Inferior parietal cortex (tissue), 1 donor: ENCODE measurements at regions not wholly inside any gene's neighbourhood (a gene's known extent, or its start where the extent isn't known, plus 50 kb on each side); places are given as distances from the start of the nearest gene placed in this dataset.
"Not testable (repeated sequence)": the region's sequence is repeated elsewhere in the genome, so short reads cannot be mapped to it uniquely, and the experiment has no call there.

Experiments
- DNase-seq: peaks from one replicate; pipeline ENCODE4 v3.0.0-alpha.2; 2016; ENCODE audit errors: extremely low spot score

DNA sequence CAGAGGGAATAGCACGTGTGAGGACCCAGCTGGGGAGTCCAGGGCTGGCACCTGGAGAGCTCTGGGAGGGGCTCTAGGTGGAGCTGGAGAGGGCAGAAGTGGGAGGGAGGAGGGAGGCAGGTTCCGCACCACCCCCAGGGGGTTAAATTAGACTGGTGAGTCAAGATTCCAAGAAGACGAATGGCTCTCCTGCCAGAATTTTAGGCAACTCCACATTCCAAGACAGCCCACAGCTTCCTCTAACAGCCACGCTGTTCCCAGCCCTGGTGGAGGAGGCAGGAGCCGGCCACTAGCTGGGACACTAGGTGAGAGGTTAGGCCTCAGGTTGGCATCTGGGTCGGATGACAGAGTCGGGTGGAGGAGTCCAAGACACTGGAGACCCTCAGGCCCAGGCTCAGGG lies 60.2 kb downstream of the TFAP2C start:
- no peak for DNase-seq

DNA sequence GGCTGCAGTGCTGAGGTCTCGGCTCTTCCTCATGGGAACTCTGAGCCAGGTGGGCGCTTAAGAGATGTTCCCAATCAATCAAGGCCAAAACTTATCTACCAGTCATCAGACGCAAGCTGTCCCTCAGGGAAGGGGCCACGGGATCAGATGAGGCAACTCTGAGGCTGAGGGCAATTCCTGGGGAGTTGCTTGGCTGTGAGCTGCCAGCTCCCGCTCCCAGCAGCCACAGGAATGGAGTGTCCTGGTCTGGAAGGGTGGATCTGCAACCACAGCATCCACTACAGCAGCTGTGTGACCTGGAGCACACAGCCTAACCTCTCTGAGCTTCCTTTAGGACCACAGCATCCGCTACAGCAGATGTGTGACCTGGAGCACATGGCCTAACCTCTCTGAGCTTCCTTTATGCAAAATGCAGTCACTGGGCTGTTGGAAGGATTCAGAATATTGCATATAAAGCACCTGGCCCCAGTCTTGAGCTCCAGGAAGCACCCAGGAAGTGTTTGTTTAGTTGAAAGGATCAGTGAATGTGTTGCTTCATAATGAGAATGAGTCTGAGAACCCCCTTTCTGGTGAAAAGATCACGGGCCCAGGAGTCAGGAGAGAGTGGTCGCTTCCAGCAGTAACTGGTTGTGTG lies 60.9 kb downstream of the TFAP2C start:
- no peak for DNase-seq

DNA sequence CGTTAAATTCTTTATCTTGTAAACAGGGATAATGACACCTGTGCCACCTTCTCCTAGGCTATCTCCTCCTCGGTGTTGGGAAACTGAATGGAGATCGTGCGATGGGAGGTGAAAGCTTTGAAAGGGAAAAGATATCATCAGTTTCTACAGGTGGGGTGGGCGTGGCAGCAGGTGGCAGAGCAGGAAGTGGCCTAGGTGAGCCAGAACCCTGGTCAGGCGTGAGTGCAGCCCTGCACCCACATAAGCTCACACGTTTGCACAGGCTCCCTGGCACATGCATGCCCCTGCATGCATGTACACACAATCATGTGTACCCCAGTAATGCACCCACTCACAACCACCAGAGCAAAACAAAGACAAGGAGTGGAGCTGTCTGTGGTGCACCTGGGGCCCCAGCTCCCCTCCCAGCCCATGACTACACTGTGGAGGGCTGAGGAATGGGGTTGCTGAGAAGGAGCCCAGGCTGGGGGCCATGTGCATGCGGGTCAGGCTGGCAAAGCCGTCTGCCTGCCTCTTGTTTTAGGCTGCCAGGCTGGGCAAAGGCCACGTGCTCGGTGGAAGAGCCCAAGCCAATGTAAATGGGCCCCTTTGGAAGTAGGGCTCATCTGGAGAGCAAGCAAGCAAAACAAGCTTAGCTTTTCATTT lies 61.5 kb downstream of the TFAP2C start:
- no peak for DNase-seq

DNA sequence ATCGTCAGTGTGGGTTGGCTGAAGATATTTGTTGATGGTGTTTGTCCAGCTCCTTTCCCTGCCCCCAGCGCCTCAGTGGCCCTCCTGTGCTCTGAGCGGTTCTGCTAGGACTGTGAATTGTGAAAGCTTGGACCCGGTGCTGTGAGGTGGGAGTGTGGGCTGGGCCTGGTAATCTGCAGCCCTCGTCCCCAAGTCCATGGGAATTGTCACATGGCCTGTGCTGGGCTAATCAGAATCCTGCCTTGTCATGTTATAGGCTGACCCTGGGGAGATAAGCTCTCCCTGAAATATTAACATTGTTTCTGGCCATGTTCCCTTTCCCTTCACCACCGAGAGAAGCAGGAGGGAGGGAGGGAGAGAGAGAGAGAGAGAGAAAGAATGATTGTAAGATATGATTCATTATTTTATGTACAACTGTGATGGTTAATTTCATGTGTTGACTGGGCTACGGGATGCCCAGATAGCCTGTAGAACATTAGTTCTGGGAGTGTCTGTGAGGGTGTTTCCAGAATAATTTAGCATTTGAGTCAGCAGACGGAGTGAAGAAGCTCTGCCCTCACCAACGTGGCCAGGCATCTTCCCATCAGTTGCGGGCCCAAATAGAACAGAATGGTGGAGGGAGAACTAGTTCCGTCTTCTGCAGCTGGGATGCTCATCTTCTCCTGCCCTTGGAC lies 62.4 kb downstream of the TFAP2C start:
- DNase-seq: no peak

DNA sequence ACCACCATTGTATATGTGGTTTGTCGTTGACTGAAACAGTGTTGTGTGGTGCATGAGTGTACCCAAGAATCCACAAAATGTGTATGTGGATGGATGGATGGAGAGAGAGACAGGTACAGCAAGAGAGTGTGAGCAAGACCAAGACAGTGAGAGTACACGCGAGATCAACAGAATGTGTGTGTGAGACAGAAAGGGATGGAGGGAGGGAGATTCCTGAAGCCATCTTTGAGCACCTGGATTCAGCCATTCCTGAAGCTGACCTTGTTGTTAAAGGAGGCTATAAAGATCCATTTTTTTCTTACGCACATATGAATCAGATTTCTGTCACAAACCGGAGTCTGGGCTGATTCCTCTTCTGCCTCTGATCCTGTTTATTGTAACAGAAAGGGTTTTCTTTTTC lies 64.1 kb downstream of the TFAP2C start:
- DNase-seq: no peak

DNA sequence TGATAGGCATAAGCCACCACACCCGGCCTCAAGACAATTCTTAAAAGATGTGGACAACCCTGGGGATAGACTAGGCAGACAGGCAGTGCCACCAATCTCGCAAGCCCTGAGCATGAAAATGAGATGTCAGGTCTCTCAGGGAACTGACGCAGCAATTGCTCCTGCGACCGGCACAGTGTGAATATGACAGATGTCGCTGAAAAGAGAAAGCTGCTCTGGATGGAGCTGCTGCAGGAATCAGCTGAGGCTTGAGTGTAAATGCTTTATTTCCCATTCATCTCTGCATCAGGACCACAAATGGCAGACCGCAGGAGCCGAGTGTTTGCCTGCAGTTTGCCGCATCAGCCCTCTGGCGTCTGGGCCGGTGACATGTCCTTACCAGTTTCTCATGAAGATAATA lies 68.4 kb downstream of the TFAP2C start:
- no peak for DNase-seq

DNA sequence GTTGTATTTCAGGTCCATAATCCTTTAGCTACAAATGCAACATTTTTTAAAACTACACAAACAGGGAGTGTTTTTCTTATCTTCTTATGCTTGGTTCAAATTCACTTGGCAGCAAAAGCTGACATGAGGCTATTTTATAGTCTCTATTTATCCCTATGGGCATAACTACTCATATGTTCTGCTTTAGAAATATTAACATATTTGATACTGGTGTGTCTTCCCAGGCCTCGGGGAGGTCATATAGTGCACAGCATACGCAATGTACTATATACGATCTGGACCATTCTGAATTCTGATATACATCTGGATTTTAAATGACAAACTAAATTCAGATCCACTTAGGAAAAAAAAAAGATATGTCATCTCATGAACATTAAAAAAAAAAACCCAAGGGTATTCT lies 69.2 kb downstream of the TFAP2C start:
- no peak for DNase-seq

DNA sequence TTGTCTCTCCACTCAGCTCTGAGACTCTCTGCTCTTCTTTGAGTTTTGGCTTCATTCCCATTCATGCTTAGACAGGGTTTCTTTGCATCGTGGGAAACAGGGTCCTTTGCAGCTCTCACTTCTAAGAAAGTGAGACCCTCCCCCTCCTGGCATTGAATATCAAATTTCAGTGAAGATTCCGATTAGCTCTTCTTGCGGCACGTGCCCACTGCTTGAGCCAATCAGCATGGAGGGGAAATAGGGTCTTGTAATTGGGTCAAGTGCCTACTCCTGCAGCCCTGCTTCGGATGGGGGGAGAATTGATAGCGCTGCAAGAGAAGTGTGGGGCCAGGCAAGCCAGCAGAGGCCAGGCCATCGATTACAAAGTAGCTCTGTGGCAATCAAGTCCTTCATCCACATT lies 69.6 kb downstream of the TFAP2C start:
- DNase-seq: no peak

DNA sequence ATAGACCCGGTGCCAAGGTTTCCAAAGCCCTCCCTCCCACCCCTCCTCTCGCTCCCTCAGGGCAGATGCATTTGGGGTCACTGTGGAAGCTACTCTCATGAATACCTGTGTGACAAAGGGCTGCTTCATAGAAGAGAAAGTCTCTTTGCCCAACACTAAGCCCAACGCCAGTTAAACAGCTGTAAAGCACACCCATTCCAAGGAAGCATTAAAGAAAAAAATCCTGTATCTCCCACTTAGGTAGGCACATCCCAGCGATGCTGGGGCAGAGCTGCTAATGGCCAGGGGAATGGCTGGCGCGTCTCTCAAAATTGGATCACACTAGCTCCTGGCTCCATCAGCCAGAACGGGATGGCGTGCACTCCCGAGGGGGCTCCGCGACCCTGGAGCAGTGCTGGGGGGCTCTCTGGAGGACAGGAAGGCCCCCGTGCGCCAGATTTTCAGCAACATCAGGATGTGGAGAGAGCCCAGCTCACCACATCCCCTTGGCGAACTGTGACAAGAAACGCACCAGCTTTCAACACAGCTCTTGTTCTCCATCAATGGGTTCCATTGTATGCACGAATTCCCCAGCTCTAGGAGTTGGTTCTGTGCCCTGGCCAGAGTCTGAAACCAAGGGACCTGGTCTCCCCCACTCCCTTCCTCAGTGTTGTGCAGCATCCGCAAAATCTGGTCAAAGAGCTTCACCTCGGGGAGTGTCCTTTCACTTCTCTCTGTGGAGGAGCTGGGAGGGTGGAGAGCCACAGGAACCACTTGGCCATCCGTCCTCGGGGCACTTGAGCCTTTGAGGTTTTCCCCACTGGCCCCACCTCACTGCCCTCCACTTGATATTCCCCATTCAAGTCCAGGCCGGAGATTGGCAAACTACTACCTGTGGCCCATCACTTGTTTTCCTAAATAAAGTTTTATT lies 74.1 kb downstream of the TFAP2C start:
- peak; percentile 24 for DNase-seq

DNA sequence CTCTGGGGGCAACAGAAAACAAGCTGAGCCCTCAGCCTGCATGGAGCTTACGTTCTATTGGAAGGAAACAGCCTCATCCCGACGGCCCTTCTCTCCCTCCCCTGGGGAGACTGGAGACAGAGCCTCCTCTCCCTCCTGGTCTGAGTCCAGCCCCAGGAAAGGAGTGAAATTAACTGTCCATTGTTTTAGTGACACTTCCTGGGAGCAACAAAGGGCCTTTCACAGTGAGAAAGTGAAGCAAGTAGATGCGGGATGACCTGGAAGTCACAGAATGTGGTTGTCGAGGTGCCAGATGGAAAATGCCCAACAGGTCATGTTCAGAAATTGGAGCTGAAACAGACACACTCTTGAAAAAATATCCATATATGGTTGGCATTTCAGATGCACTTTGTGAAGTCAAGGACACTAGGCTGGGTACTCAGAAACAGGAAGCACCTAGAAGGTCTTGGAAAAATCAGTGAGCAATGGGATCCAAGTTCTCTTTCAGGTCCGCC lies 77.8 kb downstream of the TFAP2C start:
- no peak for DNase-seq

DNA sequence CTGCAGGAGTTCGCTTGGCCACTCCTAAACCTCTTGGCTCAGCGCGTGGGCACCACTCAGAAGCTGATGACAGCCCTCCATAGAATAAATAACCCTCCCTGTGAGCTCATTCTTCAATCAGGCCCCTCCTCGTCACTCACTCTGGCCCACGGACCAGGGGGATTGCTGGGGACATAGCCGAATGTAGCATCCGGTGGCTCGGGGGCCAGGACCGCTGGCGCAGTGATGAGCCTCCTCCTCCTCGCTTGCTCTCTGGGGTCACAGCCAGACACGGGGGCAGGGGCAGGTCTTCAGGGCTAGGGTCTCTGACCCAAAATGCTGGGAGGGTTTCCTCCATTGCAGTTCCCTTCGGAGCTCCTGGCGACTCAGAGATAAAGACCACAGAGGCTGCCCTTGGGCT lies 79.9 kb downstream of the TFAP2C start:
- no peak for DNase-seq

DNA sequence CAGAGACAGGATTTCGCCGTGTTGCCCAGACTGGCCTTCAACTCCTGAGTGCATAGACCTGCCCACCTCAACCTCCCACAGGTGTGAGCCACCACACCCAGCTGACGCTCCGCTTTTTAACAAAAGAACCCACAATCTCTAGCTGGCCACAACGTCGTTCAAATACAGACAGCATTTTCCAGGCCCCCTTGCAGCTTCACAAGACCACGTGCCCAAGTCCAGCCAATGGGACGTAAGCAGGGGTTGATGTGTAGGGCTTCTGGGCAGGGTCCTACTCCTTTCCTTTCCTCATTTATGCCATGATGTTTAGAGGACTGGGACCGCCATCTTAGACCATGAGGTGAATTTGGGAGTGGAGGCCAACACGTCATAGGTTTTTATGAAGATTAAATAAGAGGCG lies 81.0 kb downstream of the TFAP2C start:
- no peak for DNase-seq

DNA sequence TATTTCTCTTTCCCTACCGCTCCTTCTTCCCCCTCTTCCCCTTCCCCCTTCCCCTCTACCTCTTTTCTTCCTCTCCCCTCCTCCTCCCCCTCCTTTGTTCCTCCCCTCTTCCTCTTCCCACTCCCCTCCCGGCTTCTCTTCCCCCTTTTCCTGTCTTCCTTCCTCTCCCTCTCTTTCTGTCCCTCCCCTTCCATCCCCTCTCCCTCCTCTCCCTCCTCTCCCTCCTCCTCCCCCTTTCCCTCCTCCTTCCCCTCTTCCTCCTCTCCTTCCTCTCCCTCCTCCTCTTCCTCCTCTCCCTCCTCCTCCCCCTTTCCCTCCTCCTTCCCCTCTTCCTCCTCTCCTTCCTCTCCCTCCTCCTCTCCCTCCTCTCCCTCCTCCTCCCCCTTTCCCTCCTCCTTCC lies 81.5 kb downstream of the TFAP2C start:
- not testable (repeated sequence) for DNase-seq

DNA sequence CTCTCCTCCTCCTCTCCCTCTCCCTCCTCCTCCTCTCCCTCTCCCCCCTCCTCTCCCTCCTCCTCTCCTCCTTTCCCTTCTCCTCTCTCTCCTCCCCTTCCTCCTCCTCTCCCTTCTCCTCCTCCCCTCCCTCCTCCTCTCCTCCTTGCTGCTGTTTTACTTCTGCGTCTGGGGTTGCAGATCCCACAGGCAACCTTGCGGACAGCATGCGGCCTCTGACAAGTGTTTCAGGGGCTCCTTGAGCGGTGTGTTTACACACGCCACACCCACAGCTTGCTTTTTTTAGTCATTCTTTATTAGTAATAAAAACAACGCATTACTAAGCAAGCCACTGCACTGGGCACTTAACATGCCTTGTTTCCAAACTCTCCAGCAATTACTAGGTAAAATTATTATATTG lies 81.9 kb downstream of the TFAP2C start:
- DNase-seq: no peak

DNA sequence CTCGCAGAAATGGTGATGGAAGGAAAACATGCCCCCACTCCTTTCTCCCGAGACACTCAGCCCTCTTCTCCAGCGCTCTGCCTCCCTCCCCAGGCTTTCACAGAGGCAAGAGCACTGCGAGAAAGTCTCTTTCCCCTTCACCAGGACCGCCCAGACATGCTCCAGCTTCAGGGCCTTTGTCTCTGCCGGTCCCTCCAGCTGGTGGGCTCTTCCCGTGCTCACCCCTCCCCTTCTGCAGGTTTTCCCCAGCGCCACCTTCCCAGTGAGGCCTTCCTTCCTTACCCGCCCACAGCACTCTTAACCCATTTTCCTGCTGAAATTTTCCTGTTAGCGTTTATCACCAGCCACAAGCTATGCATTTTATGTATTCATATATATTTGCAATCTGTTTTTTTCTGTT lies 86.2 kb downstream of the TFAP2C start:
- no peak for DNase-seq

DNA sequence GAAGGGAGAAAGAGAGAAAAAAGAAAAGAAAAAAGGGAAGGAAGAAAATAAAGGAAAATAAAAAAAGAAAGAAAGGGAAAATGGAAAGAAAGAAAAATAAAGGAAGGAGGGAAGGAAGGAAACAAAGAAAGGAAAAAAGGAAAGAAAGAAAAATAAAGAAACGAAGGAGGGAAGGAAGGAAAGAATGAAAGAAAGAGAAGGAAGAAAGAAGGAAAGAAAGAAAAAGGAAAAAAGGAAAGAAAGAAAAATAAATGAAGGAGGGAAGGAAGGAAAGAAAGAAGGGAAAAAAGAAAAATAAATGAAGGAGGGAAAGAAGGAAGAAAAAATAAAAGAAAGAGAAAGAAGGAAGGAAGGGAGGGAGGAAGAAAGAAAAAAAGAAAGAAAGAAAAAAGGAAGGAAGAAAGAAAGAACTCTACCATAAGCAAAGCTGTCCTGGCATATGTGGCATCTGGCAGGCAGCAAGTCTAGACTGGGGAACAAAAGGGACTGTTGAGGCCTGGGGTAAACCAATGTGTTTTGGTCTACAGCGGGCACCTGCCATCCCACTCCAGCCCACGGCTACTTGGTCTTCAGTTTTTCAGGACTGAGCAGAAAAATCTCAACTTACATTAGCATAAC lies 86.9 kb downstream of the TFAP2C start:
- DNase-seq: no peak

DNA sequence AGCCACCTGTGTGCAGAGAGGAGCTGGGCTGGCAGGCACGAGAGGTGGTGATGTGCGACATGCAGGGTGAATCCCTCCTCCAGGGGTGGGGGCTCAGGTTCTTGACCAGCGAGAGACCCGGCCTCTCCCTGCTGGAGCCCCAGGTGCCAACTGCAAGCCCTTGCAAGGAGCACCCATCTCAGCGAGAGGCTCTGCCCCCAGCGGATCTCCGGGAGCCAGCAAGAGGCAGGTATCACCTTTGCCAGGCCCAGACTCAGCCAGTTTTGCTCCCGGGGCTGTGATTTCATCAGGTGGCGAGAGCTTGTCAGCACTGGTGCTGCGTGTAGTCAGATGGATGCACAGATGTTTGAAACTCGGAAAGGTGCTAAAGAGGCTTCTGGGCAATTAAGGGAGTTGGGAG lies 87.7 kb downstream of the TFAP2C start:
- no peak for DNase-seq

DNA sequence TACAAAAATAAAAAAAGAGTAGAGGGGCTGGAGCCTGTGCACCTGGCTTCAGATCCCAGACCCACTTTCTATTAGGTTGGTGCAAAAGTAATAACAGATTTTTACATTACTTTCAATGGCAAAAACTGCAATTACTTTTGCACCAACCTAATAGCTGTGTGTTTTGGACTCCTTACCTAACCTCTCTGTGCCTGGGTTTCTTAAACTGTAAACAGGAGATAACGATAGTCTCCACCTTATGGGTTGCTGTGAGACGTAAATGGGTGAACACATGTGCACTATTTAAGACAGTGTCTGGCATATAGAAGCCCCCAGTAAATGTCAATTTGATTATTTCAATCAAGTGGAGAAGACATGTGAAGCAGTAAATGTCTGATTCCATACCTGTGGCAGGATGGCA lies 89.7 kb downstream of the TFAP2C start:
- DNase-seq: no peak

DNA sequence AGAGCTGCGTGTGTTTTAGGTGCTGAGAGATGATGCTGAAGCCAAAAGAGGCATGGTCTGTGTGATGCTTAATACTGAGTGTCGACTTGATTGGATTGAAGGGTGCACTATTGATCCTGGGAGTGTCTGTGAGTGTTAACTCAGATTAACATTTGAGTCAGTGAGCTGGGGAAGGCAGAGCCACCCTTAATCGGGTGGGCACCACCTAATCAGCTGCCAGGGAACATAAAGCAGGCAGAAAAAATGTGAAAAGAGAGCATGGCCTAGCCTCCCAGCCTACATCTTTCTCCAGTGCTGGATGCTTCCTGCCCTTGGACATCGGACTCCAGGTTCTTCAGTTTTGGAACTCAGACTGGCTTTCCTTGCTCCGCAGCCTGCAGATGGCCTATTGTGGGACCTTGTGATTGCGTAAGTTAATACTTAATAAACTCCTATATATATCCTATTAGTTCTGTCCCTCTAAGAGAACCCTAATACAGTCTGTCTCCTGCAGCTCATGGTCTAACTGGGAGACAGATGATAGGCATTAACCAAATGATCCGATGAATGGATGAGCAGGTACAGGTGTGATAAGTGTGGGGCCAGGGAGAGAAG lies 91.6 kb downstream of the TFAP2C start:
- DNase-seq: no peak

DNA sequence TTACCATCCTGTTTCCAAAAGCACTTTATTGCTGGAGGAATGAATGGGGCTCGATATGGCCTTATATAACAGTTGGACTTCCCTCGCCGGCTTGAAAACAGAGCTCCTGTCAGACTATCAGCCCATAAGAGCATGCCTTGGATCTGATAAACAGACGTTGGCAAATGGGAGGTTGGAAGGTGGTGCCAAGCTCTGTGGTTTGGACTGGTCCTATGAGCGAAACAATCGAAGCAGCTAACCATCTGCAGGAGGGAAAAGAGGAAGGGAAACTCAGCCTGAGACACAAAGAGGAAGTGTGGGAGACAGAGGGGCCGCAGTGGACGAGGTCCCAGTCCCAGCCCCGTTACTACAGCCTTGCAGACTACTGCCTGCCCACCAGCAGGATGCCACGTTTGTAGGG lies 92.9 kb downstream of the TFAP2C start:
- no peak for DNase-seq

DNA sequence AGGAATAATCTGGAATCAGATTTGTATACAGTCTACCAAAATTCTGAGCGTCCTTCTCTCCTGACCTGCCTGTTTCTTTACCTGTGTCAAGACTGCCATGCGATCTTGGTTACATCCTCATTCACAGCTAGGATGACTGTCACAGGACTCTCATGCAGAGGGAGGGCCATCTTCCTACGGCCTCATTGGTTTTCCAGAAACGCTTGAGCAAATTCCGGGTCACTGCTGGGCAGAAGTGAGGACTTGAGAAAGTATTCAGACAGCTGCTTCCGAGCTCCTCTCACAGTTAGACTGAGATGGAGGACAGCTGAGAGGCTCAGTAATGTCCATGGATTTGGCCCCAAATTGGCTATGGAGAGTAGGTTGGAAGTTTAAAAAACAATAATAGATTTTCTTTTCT lies 94.2 kb downstream of the TFAP2C start:
- DNase-seq: no peak
